ENCODE measurements at regions not wholly inside any gene's neighbourhood (a gene's known extent, or its start where the extent isn't known, plus 50 kb on each side); places are given as distances from the start of the nearest gene placed in this dataset.

GRCh38 chr6:88535306-88535705 lies 369.2 kb upstream of the CNR1 start:
- Histone ChIP-seq H3K4me3 (no peak overlapping the region), H3K27ac (no peak overlapping the region), H3K9me2 (replicated peaks; ENCODE audit: insufficient read depth) (no peaks in the 10 kb centered on the region), H3K4me1 (ENCODE audit: insufficient read depth) (no peaks in the 10 kb centered on the region), H2AFZ (no peak overlapping the region), H3K27me3 (no peaks in the 10 kb centered on the region), H3K79me2 (no peaks in the 10 kb centered on the region), H4K20me1 (ENCODE audit: insufficient read depth, poor library complexity, severe bottlenecking) (no peaks in the 10 kb centered on the region), H3K4me2 (no peak overlapping the region), H3K36me3 (replicated peaks; ENCODE audit: insufficient read depth, low read depth) (no peaks in the 10 kb centered on the region), H3K9me3 (ENCODE audit: low read depth) (no peaks in the 10 kb centered on the region)
- WGBS (ENCODE audit: low lambda C conversion rate, missing lambda C conversion rate): 63% methylated on average over 1 of the region's 1 CpG
- TF ChIP-seq EZH2phosphoT487 (IDR thresholded peaks at IDR 0.05; ENCODE audit: low read depth, severe bottlenecking, unreplicated experiment): no peak
- no peak for TF ChIP-seq CTCF (IDR thresholded peaks at IDR 0.05; ENCODE audit: poor library complexity)
- TF ChIP-seq EZH2 (IDR thresholded peaks at IDR 0.05; ENCODE audit: borderline replicate concordance): no peak
- no peak for DNase-seq (ENCODE audit: low spot score)

GRCh38 chr6:88532241-88532860 lies 366.2 kb upstream of the CNR1 start:
- Histone ChIP-seq H3K27ac (no peak overlapping the region), H3K4me3 (no peak overlapping the region), H3K4me2 (no peak overlapping the region), H3K27me3 (no peaks in the 10 kb centered on the region), H2AFZ (no peak overlapping the region), H3K36me3 (replicated peaks; ENCODE audit: insufficient read depth, low read depth) (no peaks in the 10 kb centered on the region), H3K9me2 (replicated peaks; ENCODE audit: insufficient read depth) (no peaks in the 10 kb centered on the region), H3K4me1 (ENCODE audit: insufficient read depth) (no peaks in the 10 kb centered on the region), H3K9me3 (ENCODE audit: low read depth) (no peaks in the 10 kb centered on the region), H4K20me1 (ENCODE audit: insufficient read depth, poor library complexity, severe bottlenecking) (no peaks in the 10 kb centered on the region), H3K79me2 (no peaks in the 10 kb centered on the region)
- no peak for DNase-seq (ENCODE audit: low spot score)
- TF ChIP-seq EZH2phosphoT487 (IDR thresholded peaks at IDR 0.05; ENCODE audit: low read depth, severe bottlenecking, unreplicated experiment) (no peak), CTCF (IDR thresholded peaks at IDR 0.05; ENCODE audit: poor library complexity) (no peak), EZH2 (IDR thresholded peaks at IDR 0.05; ENCODE audit: borderline replicate concordance) (no peak)
- 87% methylated on average over 1 of the region's 1 CpG for WGBS (ENCODE audit: low lambda C conversion rate, missing lambda C conversion rate)

- 28% methylated on average over 4 of the region's 4 CpGs for WGBS (ENCODE audit: low lambda C conversion rate, missing lambda C conversion rate)
Measured at GRCh38 chr6:88529726-88530125, 363.6 kb upstream of the CNR1 start.

More at GRCh38 chr6:88529726-88530125, 363.6 kb upstream of the CNR1 start:
- Histone ChIP-seq H3K36me3 (replicated peaks; ENCODE audit: insufficient read depth, low read depth) (no peaks in the 10 kb centered on the region), H3K4me2 (no peak overlapping the region), H3K4me3 (no peak overlapping the region), H3K4me1 (ENCODE audit: insufficient read depth) (no peaks in the 10 kb centered on the region), H3K9me3 (ENCODE audit: low read depth) (no peaks in the 10 kb centered on the region), H3K9me2 (replicated peaks; ENCODE audit: insufficient read depth) (no peaks in the 10 kb centered on the region), H3K79me2 (no peaks in the 10 kb centered on the region), H3K27ac (no peak overlapping the region), H2AFZ (no peak overlapping the region), H3K27me3 (no peaks in the 10 kb centered on the region), H4K20me1 (ENCODE audit: insufficient read depth, poor library complexity, severe bottlenecking) (no peaks in the 10 kb centered on the region)
- no peak for DNase-seq (ENCODE audit: low spot score)
- TF ChIP-seq CTCF (IDR thresholded peaks at IDR 0.05; ENCODE audit: poor library complexity) (no peak), EZH2phosphoT487 (IDR thresholded peaks at IDR 0.05; ENCODE audit: low read depth, severe bottlenecking, unreplicated experiment) (no peak), EZH2 (IDR thresholded peaks at IDR 0.05; ENCODE audit: borderline replicate concordance) (no peak)
